RPMI8226 (cell line): ENCODE measurements at regions not wholly inside any gene's neighbourhood (a gene's known extent, or its start where the extent isn't known, plus 50 kb on each side); places are given as distances from the start of the nearest gene placed in this dataset.

Source experiments
- DNase-seq: peaks from one replicate; pipeline ENCODE4 v3.0.0-alpha.2; 2015

DNA sequence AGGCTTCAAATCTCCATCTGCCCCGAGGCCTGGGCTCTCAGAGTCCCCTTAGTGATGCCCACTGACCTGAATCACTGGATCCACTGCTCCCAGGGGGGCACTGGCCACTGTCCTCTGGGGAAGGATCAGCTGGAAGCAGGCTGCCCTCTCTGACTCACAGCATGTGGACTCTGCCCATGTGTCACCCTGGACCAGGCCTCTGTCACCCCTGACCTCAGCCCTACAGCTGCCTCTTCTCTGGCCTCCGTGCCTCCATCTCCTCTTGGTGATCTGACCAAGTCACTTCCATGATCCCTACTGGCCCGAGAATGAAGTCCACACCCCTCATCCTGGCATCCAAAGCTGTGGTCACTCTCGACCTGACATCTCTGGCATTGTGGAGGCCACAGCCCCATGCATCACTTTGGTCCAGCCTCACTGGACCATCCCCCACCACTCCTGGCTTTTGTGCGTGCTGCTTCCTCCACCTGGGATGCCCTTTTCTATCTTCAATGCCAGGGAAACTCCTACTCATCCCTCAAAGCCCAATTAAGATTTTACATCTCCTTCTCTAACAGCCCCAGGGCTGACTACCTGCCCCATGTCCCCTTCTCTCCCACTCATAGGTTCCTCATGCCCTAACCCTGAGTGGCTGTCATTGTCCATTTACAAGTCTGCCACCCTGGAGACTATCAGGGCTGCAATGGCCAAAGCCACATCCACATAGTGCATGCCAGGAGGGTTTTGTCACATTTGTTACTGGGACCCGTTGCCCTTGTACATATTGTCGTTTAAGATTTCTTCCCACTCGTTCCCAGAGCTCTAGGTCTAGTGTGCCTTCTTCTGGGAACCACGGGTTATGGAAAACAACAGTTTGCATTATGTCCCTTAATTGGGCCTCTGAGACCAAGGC lies 685.0 kb downstream of the MATN1 start:
- no peak for DNase-seq

DNA sequence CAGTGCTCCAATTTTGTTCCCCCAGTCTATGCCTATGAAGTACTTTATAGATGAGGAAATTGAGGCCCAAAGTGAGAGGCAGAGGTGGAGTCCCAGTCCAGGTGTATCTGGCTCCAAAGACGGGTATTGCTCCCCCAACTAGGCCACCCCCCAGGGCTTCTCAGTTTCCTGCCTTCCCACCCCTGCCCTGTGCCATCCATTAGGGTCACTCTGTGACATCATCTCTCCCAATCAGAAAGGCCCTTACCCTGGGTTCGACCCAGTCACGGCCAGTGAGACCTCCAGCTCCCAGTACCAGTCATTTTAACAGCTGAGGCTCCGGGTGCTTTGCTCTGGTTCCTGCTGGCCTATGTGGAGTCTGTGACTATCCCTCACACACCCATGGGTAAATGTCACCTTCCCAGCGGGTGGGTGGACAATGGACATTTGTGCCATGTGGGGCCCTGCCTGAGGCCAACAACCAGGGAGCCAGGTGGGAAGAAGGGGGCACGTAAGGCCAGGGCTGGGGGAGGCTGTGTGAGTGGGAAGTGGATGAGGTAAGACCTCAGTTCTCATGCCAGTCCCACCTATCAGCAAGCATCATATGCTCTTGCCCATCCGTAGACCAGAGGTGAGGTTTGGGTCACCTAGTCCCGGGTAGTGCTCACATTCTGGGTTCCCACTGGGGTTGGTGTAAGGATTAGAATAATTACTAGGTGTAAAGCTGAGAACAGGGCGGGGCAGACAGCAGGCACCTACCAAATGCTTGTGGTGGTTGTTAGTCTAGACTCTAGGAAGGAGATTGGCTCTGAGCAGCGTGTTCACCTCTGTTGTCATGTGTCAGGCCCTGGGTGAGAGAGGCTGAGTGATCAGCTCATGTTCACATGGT lies 685.9 kb downstream of the MATN1 start:
- no peak for DNase-seq

GRCh38 chr1:30036666-30037065 lies 686.7 kb downstream of the MATN1 start:
- DNase-seq, result no peak

DNA sequence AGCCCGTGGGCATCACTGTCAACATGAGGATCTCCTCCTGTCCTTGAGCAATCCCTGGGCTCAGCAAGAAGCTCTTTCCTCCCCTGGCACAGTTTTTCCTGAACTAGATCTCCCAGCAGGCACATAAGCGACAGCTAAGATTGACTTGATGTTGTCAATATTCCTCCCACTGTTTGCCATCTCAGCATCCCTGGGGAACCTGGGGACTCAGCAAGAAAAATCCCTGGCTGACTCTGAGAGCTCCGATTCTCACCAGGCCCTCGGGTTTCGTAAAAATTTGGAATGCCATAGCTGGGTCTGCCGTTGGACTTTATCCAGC lies 687.2 kb downstream of the MATN1 start:
- no peak for DNase-seq

DNA sequence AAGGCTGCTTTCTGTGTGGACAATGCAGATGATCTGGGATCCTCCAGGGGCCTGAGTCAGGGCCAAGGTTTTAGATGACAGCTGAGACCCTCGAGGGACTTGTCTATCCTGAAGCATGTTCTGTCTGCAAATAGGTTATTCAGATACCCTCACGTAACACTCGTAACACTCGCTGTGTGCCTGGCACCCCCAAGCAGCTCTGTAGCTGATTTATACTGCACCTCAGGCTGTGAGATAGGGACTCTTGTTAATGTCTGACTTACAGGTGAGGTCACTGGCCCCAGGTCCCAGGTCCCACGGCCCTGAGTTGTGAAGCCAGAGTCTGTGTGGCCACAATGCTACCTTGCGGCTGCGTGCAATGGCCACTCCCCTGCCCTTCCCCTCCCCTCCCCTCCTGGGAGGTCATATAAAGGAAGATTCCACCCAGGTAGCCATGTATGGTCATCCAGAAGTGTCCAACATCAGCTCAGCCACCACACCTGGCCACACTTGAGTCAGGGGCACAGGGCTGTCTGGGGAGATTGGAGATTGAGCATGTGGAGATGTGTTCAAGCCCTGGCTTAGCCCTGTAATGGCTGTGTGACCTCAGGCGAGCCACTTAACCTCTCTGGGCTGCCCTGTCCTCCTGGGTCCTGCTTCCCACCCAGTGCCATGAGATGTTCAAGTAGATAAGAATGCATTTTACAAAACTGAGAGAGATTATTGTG lies 687.7 kb downstream of the MATN1 start:
- DNase-seq, result no peak

- no peak for DNase-seq
Observed at GRCh38 chr1:30034627-30035521, 688.5 kb downstream of the MATN1 start.

GRCh38 chr1:30034105-30034626 lies 689.2 kb downstream of the MATN1 start:
- no peak for DNase-seq

- DNase-seq, result no peak
Observed at GRCh38 chr1:30033256-30034104, 689.9 kb downstream of the MATN1 start.

DNA sequence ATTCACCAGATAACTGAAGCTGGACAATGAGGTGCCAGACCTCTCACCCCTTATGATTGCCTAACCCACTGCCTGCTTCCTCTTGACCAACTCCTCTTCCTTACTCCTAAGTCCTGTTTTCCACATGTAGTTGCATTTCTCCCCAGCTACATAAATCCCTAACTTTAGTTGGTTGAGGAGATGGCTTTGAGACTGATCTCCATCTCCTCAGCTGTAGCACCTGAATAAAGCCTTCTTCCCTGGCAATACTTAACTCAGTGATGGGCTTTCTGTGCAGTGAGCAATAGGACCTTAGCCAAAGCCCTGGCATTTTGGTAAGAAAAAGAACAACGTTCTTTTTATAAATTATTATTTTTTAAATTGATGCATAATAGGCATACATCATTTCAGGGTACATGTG lies 691.1 kb downstream of the MATN1 start:
- no peak for DNase-seq

DNA sequence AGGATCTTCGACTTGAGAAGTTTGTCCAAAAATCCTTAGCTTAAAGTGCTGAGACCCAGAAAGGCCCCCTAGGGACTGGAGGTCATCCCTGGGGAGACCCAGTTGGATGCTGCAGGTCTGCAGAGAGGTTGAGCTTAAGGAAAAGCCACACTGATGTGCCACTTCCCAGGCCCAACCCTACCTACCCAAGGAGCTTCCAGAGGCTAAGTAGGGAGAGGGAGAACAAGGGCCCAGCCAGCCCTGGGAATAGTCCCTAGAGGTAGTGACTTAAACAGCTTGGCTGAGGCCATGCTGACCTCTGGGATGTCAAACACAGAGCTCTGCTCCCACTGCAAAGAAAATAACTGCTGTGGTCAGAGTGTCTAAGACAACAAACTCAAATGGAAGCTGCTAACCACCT lies 693.7 kb downstream of the MATN1 start:
- no peak for DNase-seq

GRCh38 chr1:30028939-30029338 lies 694.4 kb downstream of the MATN1 start:
- no peak for DNase-seq

DNA sequence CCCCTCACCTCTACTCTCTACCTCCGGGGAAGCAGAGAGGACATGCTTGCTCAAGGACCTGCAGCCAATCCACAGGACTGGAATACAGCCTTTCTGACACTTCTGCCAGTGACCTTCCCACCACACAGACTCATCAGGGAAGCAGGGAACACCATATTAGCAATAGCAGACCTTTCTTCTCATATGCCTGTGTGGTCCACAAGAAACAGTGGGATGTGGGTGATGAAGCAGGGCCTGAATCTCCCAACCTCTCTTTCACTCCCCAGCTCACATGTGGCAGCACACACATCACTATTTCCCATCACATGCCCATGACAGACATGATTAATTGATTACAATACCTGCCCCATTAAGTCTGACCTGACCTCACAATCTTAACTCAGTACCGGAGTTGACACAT lies 695.1 kb downstream of the MATN1 start:
- no peak for DNase-seq

- DNase-seq, result no peak
Observed at GRCh38 chr1:30027247-30027646, 696.1 kb downstream of the MATN1 start.

- DNase-seq, result no peak
Observed at GRCh38 chr1:30024411-30025195, 698.8 kb downstream of the MATN1 start.

DNA sequence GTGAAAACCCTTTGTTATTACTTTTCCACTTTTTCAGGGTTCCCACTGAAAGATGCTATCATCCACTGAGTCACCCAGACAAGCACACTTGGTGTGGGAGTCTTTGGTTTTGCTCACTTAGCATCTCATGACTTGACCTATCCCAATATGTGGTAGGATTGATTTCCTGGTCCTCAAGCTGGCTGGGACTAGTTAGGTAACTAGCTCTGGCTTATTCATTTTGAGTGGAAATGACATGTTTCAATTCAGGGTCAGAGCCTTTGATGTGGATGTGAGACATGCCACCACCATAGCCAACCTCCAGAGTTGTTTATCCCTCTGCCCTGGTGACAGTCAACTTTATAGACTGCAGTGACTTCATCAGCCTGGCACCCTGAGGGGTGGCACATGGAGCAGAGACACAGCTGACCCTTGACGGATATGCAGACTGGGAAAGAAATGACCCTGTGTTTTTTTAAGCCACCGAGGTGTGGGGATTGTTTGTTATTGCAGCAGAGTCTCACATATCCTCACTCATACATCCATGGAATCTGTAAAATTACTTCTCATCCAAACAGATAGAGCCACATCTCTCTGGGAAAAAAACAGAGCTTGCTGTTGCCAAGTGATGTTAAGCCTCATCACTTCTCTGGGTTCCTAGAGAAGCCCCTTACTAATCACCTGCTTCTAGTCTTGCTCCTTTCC lies 699.9 kb downstream of the MATN1 start:
- no peak for DNase-seq

GRCh38 chr1:30014031-30014430 lies 709.4 kb downstream of the MATN1 start:
- DNase-seq, result no peak

DNA sequence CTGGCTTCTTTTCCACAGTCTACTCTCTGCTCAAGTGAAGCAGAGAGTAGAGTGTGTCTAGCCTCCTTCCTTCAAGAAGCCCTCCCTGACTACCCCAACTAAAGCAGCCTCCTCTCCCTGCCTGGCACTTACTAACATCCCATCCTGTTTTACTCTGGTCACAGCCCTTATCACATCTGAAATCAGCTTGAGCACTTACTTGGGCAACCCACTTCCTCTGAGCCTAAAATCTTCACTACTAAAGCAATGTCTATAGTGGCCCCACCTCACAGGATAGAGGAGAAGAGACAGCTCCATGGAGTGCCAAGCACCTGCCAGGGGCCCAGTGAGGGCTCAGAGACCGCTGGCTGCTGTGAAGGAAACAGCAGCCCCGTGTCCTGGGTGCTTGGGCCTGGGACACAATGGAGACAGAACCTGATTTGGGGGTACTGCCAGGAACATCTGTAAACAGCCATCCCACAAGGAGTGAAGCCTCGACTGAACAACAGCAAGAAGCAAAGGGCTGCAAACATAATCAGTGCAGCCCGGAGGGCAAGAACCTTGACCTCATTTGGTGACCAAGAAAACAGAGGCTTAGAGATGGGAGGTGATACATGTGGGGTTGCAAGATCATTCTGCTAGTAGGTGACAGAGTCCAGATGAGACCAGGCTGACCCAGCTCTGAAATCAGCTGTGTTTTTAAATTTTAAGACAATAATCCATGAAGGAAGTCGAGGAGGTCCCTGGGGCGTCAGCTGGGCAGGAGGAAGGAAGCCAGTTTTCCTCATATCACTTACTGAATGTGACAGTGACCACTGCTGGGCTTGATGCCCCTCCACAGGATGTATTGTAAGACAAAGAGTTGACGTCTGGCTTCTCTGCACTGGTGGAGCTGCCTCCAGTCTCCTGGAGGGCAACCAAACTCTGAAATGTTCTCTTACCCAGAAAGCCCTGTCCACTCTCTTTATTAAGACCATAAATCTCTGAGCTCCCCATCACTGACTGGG lies 710.6 kb downstream of the MATN1 start:
- no peak for DNase-seq

DNA sequence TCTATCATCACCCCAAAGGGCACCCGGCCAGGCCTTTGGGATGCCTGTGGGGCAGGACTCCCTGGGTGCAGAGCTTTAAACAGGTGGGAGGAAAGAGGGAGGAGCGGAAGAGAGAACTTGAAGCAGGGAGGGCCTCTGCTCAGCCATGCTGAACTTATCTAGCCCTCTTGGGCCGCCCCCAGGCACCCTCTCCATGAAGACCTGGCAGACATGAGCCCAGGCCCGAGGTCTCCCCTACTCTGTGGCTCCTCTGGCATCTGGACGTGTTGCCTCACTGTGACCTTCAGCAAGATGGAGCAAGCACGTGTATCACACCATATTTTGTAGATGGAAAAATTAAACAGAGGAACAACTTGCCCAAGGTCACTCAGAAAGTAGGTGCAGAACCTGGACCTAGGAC lies 711.4 kb downstream of the MATN1 start:
- no peak for DNase-seq
